Head of caudate nucleus (tissue), 42 donors: ENCODE measurements at regions not wholly inside any gene's neighbourhood (a gene's known extent, or its start where the extent isn't known, plus 50 kb on each side); places are given as distances from the start of the nearest gene placed in this dataset.
"Not testable (repeated sequence)": the region's sequence is repeated elsewhere in the genome, so short reads cannot be mapped to it uniquely, and the experiment has no call there.

ENCODE experiments used
- DNase-seq, 42 donors: peaks; one replicate each; pipeline versions ENCODE4 v3.0.0 to v3.0.0-alpha.2; 2020 to 2021; ENCODE audit warnings: mixed read lengths in 7 of 42
- intact Hi-C: fragments of 100-400 bp; cut with DNase I; formaldehyde crosslinking; loops from one replicate; pipeline ENCODE4 v1.15.0; 2022

- intact Hi-C loops, result no loop called here
- DNase-seq, result no peak
These were observed 336.2 kb downstream of the TXNL1 start for GRCh38 chr18:56302156-56302555.

DNA sequence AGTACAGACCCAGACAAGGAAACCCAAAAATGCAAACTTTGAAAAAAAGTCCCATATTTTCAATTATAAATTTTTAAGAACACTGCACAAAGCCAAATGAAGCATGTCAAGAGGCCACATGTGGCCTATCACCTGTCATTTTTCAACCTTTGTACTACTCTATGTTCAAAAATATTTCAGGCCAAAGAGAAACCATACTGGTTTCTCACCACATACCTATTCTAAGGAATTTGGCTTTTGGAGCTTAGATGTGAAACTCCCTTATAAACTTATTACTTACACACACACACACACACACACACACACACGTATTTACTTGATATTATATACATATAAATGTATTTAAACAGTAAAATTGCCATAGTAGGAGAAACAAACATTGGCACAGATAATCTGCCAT is 338.7 kb downstream of the TXNL1 start:
- DNase-seq, result no peak
- intact Hi-C loops, result no loop called here

GRCh38 chr18:56298935-56299334 is 339.5 kb downstream of the TXNL1 start:
- intact Hi-C loops, result no loop called here
- no peak for DNase-seq

- DNase-seq, result no peak
- intact Hi-C loops, result no loop called here
These were observed 342.0 kb downstream of the TXNL1 start for GRCh38 chr18:56296381-56296780.

GRCh38 chr18:56294484-56295183 is 343.8 kb downstream of the TXNL1 start:
- intact Hi-C loops, result no loop called here
- DNase-seq, result no peak

GRCh38 chr18:56291294-56291693 is 347.1 kb downstream of the TXNL1 start:
- intact Hi-C loops, result no loop called here
- DNase-seq, result no peak

GRCh38 chr18:56289381-56289780 is 349.0 kb downstream of the TXNL1 start:
- intact Hi-C loops, result no loop called here
- no peak for DNase-seq

DNA sequence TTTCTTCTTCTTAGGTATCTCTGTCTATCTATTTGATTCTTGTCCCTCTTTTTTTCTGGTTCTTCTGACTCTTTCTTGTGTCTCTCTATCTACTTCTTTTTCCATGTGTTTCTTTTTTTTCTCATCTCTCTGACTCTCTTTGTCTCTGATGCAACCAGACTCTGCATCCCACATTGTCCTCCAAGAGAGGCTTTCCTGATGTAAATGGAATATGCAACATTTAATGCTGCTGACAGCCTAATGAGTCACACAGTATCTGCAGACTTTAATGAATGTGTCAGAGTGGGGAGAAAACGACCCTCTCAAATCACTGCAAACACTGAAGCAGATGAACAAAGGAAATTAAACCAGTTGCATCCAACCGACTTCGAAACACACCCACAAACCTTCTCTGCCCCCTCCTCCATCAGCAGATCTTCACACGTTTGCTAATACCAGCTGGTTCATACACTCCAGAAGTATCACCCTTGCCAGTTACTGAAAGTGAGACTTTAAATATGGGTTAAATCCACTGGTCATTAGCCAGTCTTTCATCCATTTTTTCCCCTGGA is 351.5 kb downstream of the TXNL1 start:
- intact Hi-C loops, result no loop called here
- peak in 12 of 42 donors; percentile 6 to 60 (median 18) for DNase-seq

- intact Hi-C loops, result no loop called here
These were observed 352.9 kb downstream of the TXNL1 start for GRCh38 chr18:56285387-56286065.

DNA sequence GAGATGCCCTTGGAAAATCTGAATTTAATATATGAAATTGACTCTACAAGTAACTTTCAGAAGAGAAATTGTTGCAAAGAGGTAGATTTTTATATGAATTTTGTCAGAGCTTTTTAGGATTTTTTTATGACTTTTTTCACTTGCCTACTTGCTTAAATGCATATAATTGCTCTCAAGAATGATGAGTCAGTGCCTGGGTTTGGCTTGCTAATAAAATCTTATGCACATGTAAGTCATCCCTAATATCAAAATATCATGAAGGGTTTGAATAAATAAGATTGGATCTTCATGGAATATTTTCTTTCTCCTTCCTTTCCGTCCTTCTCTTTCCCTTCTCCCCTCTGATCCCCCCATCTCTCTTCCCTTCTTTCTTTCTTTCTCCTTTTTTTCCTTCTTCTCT is 354.1 kb downstream of the TXNL1 start:
- intact Hi-C loops, result no loop called here

More at GRCh38 chr18:56285387-56286065, 352.9 kb downstream of the TXNL1 start:
- DNase-seq, result no peak

DNA sequence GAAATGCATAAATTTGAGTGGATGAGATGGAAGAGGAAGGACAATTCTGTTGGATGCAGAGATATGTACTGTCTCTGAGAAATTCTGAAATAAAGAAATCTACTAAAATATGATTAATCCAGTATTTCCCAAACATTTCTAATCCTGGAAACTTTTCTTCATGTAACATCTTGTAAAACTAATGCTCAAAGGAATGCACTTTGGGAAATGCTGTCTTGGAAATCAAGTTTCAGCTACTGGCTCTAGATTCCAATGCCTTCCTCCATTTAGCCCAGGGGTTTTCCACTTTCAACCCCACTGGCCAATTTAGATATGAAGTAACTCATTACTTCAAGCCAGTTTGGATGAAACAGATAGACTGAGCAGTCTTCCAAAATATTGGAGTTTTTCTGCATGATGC is 355.1 kb downstream of the TXNL1 start:
- no peak for DNase-seq
- intact Hi-C loops, result no loop called here

More for the DNA sequence above, 354.1 kb downstream of the TXNL1 start:
- DNase-seq, result peak in 8 of 42 donors; percentile 11 to 68 (median 29)

DNA sequence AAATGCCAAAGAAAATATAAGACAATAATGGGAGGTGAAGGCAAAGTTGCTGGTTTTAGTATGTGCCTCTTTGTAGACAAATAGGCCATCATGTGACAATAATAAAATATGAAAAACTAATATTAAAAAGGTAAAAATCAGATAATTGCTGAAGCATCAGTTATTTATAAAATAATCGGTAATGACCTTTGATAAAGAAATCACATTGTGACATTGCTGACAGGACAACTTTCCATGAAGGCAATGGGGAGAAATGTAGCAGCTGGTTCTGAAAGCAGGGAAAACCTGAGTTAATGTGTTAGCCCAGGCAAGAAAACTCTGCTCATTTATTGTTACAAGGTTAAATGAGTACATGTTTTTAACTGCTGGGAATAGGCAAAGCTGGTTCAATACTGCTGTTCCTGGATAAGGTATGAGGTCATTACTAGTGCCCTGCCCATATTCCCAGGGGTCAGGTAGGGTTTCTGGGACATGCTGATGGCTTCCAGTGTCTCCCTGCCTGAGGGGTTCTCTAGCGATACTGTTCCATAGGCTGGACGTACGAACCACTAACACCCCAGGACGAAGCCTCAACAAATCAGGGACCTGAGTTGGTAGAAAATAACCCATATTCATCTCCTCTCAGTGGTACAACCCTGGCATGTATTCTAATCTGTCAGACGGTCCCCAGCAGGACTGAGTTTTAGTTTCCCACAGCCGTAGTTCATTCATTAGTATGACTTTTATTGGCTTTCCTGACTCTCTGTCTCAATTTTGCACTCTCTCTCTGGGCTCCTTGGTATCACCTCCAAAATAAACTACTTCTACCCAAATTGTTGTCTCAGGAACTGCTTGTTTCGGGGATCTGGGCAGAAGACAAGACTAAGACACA is 355.9 kb downstream of the TXNL1 start:
- intact Hi-C loops, result no loop called here
- no peak for DNase-seq

GRCh38 chr18:56279816-56280215 is 358.6 kb downstream of the TXNL1 start:
- DNase-seq, intact Hi-C loops: not testable (repeated sequence)

DNA sequence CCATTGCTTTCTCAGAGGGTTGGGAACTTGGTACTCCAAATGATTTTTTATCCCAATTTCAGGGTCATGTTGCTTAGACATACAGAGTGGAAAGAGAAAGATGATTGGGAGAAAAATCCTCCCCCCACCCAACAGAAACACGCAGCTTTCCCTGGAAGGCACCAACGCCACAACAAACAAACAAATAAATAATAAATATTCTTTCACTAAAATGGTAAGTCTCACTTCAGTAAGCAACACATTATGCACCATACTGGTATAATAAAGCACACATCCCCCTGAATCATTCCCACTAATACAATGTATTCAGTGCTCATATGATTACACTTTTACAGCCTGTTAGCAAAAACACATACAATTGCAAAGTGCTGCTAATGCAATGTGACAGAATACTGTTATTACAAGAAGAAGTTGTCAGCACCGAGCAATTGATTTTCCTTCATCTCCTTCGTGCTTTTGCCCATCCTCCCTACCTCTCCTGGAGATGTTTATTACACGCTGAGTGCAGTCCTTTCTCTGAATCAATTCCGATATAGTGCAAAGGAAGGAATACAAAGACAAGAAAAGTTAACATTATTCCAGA is 359.9 kb downstream of the TXNL1 start:
- intact Hi-C loops, result no loop called here
- no peak for DNase-seq

DNA sequence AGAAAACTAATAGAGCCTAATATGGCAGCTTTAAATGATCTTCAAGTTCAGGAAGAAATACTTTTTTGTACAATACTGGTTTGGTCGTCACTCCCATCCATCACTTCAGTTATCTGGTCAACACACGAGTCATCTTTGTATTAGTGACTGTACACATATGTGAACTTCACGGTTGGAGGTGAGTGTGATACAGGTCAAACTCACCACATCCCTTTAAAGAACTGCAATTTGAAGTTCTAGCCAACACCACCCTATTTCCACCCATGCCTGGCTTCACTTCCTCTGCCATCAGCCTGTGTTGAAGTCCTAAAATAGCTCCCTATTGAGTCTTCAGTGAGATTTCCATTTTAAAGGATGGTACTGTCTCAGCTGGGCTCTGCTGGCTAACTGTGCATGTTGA is 361.9 kb downstream of the TXNL1 start:
- no peak for DNase-seq
- intact Hi-C loops, result no loop called here

DNA sequence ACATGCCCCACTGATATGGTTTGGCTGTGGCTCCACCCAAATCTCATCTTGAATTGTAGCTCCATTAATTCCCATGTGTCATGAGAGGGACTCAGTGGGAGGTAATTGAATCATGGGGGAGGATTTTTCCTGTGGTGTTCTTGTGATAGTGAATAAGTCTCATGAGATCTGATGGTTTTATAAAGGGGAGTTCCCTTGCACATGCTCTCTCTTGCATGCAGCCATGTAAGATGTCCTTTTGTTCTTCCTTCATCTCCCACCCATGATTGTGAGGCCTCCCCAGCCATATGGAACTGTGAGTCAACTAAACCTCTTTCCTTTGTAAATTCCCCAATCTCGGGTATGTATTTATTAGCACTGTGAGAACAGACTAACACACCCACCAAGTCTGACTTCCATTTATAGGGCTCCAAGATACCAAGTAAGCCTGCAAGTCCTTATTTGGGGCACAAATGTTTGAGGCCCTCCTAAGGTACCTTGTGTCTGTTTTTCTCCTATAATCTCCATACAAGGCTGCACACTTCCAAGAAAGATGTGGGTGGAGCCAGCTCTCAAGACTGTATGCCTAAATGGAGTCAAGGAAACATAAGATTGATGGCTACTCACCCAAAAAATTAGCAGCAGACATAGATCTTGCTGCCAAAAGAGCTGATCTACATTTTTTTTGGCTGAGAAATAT is 364.7 kb downstream of the TXNL1 start:
- intact Hi-C loops, result no loop called here
- DNase-seq, result no peak

GRCh38 chr18:56270671-56271250 is 367.6 kb downstream of the TXNL1 start:
- no peak for DNase-seq
- intact Hi-C loops, result no loop called here

GRCh38 chr18:56269958-56270357 is 368.4 kb downstream of the TXNL1 start:
- no peak for DNase-seq
- intact Hi-C loops, result no loop called here
